NT2/D1 (cell line): ENCODE measurements at regions not wholly inside any gene's neighbourhood (a gene's known extent, or its start where the extent isn't known, plus 50 kb on each side); places are given as distances from the start of the nearest gene placed in this dataset.

ENCODE experiments used
- SUZ12 ChIP-seq: IDR thresholded peaks from 2 replicates; pipeline ENCODE4 v1.6.1; 2011; ENCODE audit not compliant: insufficient read length, insufficient read depth; ENCODE audit errors: extremely low read depth
- YY1 ChIP-seq: IDR thresholded peaks from 2 replicates; pipeline ENCODE4 v1.6.1; 2011; ENCODE audit not compliant: insufficient read length, insufficient read depth
- ZNF274 ChIP-seq: IDR thresholded peaks from 2 replicates; pipeline ENCODE4 v1.6.1; 2011; ENCODE audit warnings: mild to moderate bottlenecking, low read depth, low read length

DNA sequence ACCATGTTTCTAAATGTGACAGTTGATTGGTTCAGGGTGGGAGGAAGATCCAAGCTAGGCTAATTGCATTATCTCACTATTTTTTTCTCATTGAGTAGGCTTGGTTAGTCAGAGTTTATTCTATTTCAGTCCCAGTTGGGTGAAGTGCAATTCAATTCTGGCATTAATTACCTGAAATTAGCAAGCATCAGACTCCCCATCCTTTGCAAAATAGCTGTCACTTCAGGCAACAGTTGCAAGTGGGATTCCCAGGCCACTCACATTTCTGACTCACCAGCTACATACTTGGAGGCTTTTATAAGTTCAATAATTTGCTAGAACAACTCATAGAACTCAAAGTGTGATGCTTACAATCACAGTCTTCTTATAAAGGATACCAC is 155.8 kb upstream of the HAND2 start:
- TF ChIP-seq SUZ12: no peak
- no peak for TF ChIP-seq YY1
- TF ChIP-seq ZNF274: no peak
